Spleen (tissue), 11 donors: ENCODE measurements at regions not wholly inside any gene's neighbourhood (a gene's known extent, or its start where the extent isn't known, plus 50 kb on each side); places are given as distances from the start of the nearest gene placed in this dataset.
A peak's percentile ranks its signal among the peaks of the same experiment; 100 is the strongest.

Source experiments
- DNase-seq: peaks from one replicate; pipeline ENCODE4 v3.0.0-alpha.2; 2020
- H3K27ac ChIP-seq, 8 donors: fragments of 200-600 bp; sonication (generic) in 7 of 8; 1 replicate in 4 of 8; 2 replicates in 4 of 8; pipeline versions ENCODE4 v1.5.0 to v1.8.0; 2016 to 2021; ENCODE audit warnings: inconsistent platforms in 4 of 8, mild to moderate bottlenecking in 4 of 8, moderate library complexity in 1 of 8
- H3K27me3 ChIP-seq, 7 donors: fragments of 200-600 bp; sonication (generic) in 6 of 7; replicated peaks in 1 of 7; 1 replicate in 4 of 7; 2 replicates in 3 of 7; pipeline versions ENCODE4 v1.5.0 to v1.8.0; 2016 to 2021; ENCODE audit warnings: inconsistent platforms in 3 of 7, mild to moderate bottlenecking in 1 of 7
- H3K36me3 ChIP-seq, 6 donors: fragments of 200-600 bp; sonication (generic) in 5 of 6; 1 replicate in 4 of 6; 2 replicates in 2 of 6; pipeline versions ENCODE4 v1.5.0 to v1.8.0; 2016 to 2021; ENCODE audit warnings: inconsistent platforms in 2 of 6
- H3K4me1 ChIP-seq, 6 donors: fragments of 200-600 bp; sonication (generic) in 5 of 6; 1 replicate in 3 of 6; 2 replicates in 3 of 6; pipeline versions ENCODE4 v1.5.0 to v1.8.0; 2016 to 2021; ENCODE audit warnings: inconsistent platforms in 3 of 6
- H3K4me3 ChIP-seq, 8 donors: fragments of 200-600 bp; sonication (generic) in 7 of 8; 1 replicate in 4 of 8; 2 replicates in 4 of 8; pipeline versions ENCODE4 v1.5.0 to v1.8.0; 2016 to 2021; ENCODE audit warnings: inconsistent platforms in 4 of 8, mild to moderate bottlenecking in 4 of 8, moderate library complexity in 2 of 8
- H3K9me3 ChIP-seq, 8 donors: fragments of 200-600 bp; sonication (generic) in 7 of 8; 1 replicate in 4 of 8; 2 replicates in 4 of 8; pipeline versions ENCODE4 v1.5.0 to v1.8.0; 2016 to 2021; ENCODE audit warnings: inconsistent platforms in 4 of 8
- POLR2A ChIP-seq, 3 donors: fragments of 450-650 bp; IDR thresholded peaks; one replicate each; pipeline ENCODE4 v1.5.1; 2017; ENCODE audit warnings: antibody characterized with exemption in 3 of 3, mild to moderate bottlenecking in 1 of 3
- POLR2AphosphoS5 ChIP-seq, 3 donors: sonication (generic); formaldehyde crosslinking; IDR thresholded peaks; one replicate each; pipeline ENCODE4 v1.5.1; 2017; ENCODE audit warnings: antibody characterized with exemption in 3 of 3
- WGBS, 5 donors: extraction: QIAGEN DNeasy Blood & Tissue Kit in 3 of 5; methylation state at CpG; one replicate each; pipeline versions ENCODE4 v1.1.5 to v1.1.7; 2013 to 2018; 5-methylcytosine and 5-hydroxymethylcytosine counted together
- intact Hi-C: fragments of 100-400 bp; cut with DNase I; formaldehyde crosslinking; loops from one replicate; pipeline ENCODE4 v1.15.0; 2023; ENCODE audit warnings: low total_unique reads
- TF ChIP-seq, protein P1 (sequence below), 11 experiments: fragments of 200-600 bp in 7 of 11; fragments of 450-650 bp in 4 of 11; sonication (generic) in 4 of 11; IDR thresholded peaks in 8 of 11; conservative IDR thresholded peaks in 3 of 11; 1 replicate in 7 of 11; 2 replicates in 4 of 11; pipeline versions ENCODE4 v1.4.0 to v1.8.0; 2016 to 2021; ENCODE audit warnings: antibody characterized with exemption in 11 of 11, inconsistent platforms in 4 of 11, mild to moderate bottlenecking in 1 of 11
- donor health status: healthy with polysubstance abuse.
- donor health status: DM: no; HTN: no; CAD: no; lungs with moderate emphysema.
- donor health status: DM: no; HTN: no; CAD: no.
- donor health status: Bipolar disorder and iron deficiency.
- donor health status: healthy.
- donor health status: DM: no; HTN: no; CAD: no.
- donor health status: DM: yes; HTN: yes; CAD: no.

DNA sequence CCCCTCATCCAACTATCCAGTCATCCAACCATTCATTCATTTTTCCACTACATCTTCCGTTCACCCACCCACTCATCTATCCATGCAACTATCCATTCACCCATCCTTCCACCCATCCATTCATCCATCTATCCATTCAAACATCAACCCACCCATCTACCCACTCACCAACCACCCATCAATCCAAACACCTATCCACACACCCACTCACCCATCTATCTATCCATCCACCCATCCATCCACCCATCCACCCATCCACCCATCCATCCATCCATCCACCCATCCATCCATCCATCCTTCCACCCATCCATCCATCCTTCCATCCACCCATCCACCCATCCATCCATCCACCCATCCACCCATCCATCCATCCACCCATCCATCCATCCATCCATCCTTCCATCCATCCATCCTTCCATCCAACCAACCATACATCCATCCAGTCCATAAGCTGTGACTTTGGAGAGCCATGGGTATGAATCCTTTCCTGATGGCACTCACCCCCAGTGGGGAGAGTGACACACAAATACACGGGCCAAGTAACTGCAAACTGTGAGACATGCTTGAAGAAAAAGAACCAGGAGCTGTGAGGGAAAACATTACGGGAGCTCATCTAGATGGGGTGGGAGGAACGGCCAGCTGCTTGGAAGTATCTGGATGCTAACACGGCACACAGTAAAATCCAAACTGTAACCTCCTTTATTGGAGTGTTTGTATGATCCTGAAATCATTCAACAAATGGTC is 100.0 kb upstream of the TNRC6C start:
- 83 to 93% (median 90%) methylated on average over 5 of the region's 5 CpGs for WGBS, 5 donors
- DNase-seq = no peak
- H3K36me3 ChIP-seq = no peaks in the 10 kb centered on the region
- intact Hi-C loops = no loop called here
- no peak overlapping the region for H3K27ac ChIP-seq
- no peak overlapping the region for H3K4me3 ChIP-seq
- H3K9me3 ChIP-seq = no peaks in the 10 kb centered on the region
- peaks cover 0 to 42% (median 0%) of the 10 kb centered on the region in 7 donors for H3K27me3 ChIP-seq
- H3K4me1 ChIP-seq = peaks cover under 1 to 18% (median 4%) of the 10 kb centered on the region in 6 donors
- TF ChIP-seq, protein P1, sequence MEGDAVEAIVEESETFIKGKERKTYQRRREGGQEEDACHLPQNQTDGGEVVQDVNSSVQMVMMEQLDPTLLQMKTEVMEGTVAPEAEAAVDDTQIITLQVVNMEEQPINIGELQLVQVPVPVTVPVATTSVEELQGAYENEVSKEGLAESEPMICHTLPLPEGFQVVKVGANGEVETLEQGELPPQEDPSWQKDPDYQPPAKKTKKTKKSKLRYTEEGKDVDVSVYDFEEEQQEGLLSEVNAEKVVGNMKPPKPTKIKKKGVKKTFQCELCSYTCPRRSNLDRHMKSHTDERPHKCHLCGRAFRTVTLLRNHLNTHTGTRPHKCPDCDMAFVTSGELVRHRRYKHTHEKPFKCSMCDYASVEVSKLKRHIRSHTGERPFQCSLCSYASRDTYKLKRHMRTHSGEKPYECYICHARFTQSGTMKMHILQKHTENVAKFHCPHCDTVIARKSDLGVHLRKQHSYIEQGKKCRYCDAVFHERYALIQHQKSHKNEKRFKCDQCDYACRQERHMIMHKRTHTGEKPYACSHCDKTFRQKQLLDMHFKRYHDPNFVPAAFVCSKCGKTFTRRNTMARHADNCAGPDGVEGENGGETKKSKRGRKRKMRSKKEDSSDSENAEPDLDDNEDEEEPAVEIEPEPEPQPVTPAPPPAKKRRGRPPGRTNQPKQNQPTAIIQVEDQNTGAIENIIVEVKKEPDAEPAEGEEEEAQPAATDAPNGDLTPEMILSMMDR (IDR thresholded peaks at IDR 0.05 in 8 of 11, conservative IDR thresholded peaks at IDR 0.05 in 3 of 11) = no peak

DNA sequence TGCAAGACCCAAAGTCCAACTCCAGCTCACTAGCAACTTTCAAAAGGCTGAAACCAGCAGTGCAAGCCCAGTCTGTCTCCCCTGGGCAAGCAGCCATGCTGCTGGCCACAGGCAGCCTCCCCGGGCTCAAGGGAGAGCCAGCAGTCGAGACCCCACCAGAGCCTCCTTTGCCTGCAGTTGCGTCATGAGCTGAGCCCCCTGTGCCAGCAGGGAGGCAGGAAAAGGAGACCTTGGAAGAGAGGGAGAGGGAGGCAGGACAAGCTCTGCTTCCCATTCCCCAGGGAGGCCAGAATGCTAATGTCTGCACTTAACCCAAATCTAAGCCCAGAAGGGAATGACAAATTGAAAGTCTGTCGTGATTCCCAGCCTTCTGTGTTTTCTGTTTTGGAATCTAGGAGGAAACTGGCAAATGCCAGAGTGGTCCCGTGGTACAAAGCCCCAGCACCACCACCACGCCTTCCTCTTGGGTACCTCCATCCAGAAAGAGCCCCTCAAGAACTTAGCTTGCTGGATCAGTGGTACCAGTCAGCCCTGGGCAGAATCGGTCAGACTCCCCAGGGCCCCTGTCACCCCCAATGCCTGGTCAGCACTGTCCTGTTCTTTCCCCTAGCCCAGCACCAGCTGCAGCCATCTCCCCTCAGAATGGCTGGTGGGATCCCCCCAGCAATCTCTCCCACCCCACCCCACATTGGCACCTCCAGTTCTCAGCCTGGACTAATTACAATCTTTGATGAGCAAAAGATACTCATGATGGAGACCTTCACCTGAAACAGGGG is 99.3 kb upstream of the TNRC6C start:
- 59 to 78% (median 74%) methylated on average over 6 to 7 of the region's 7 CpGs for WGBS, 5 donors
- Histone ChIP-seq H3K36me3 (no peaks in the 10 kb centered on the region), H3K9me3 (no peaks in the 10 kb centered on the region), H3K4me1 (peaks cover 8 to 26% (median 11%) of the 10 kb centered on the region in 6 donors), H3K27me3 (peaks cover 0 to 41% (median 0%) of the 10 kb centered on the region in 7 donors), H3K4me3 (no peak overlapping the region), H3K27ac (no peak overlapping the region)
- TF ChIP-seq POLR2AphosphoS5 (IDR thresholded peaks at IDR 0.05) = no peak
- TF ChIP-seq POLR2A (IDR thresholded peaks at IDR 0.05) = no peak
- TF ChIP-seq, protein P1 (IDR thresholded peaks at IDR 0.05 in 8 of 11, conservative IDR thresholded peaks at IDR 0.05 in 3 of 11) = no peak
- peak; percentile 70 for DNase-seq
- intact Hi-C loops = no loop called here

DNA sequence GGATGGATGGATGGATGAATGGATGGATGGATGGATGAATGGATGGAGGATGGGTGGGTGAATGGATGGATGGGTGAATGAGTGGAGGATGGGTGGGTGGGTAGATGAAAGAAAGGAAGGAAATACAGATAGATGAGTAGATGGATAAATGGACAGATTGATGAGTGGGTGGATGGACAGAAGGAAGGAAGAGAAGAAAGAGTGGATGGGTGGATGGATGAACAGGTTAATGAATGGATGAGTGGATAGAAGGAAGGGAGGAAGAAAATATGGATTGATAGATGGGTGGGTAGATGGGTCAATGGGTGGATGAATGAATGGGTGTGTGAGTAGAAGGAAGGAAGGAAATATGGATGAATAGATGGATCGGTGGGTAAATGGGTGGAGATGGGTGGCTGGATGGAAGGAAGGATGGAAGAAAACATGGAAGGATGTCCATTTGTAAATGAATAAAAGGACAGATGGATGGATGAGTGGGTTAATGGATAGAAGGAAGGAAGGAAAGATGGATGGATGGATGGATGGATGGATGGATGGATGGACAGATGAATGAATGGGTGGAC is 97.3 kb upstream of the TNRC6C start:
- WGBS, 5 donors = 79 to 87% (median 85%) methylated on average over 1 of the region's 1 CpG

More for the DNA sequence above, 97.3 kb upstream of the TNRC6C start:
- Histone ChIP-seq H3K4me3 (no peak overlapping the region), H3K27ac (no peak overlapping the region), H3K36me3 (no peaks in the 10 kb centered on the region), H3K27me3 (peaks cover 0 to 35% (median 0%) of the 10 kb centered on the region in 7 donors), H3K4me1 (peaks cover 8 to 37% (median 18%) of the 10 kb centered on the region in 6 donors), H3K9me3 (no peaks in the 10 kb centered on the region)
- intact Hi-C loops = no loop called here
- DNase-seq = no peak
- no peak for TF ChIP-seq POLR2A (IDR thresholded peaks at IDR 0.05)
- no peak for TF ChIP-seq POLR2AphosphoS5 (IDR thresholded peaks at IDR 0.05)
- TF ChIP-seq, protein P1 (IDR thresholded peaks at IDR 0.05 in 8 of 11, conservative IDR thresholded peaks at IDR 0.05 in 3 of 11) = no peak
